ENCODE measurements at regions not wholly inside any gene's neighbourhood (a gene's known extent, or its start where the extent isn't known, plus 50 kb on each side); places are given as distances from the start of the nearest gene placed in this dataset.
A peak's percentile ranks its signal among the peaks of the same experiment; 100 is the strongest.

DNA sequence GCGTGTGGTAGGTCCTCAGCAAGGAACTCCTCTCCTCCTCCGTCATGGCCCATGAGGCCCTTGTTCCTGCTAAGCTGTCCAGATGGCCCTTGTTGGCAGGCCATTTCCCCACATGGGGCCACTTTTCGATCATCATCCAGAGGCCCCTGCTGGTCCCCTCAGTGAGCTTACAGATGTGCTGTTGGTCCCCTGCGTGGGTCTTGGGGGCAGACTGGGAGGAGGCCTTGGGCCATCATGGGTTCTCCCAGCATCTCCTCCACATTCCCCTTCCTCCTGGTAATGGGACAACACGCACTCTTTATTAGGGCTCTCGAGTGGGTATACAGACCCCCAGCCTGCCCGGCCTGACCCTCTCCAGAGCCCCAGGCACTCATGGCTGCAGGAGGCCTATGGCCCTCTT, 114.7 kb downstream of the BEGAIN start:
- Histone ChIP-seq H3K27me3 (ENCODE audit: control insufficient read depth in 1 of 2, insufficient read depth in 2 of 2, low read length in 1 of 2) (no peaks in the 10 kb centered on the region), H3K36me3 (ENCODE audit: control insufficient read depth in 1 of 2, insufficient read depth in 2 of 2, low read length in 1 of 2) (no peaks in the 10 kb centered on the region), H3K4me3 (ENCODE audit: low read length in 2 of 2) (no peak overlapping the region), H3K27ac (ENCODE audit: low read depth in 1 of 2, low read length in 2 of 2) (no peak overlapping the region), H3K9me3 (ENCODE audit: control insufficient read depth, low read length) (no peaks in the 10 kb centered on the region), H3K4me1 (ENCODE audit: control insufficient read depth in 1 of 2, insufficient read depth in 2 of 2, low read length in 2 of 2) (no peaks in the 10 kb centered on the region)
- intact Hi-C loops (cut with DNase I) = no loop called here
- ATAC-seq (ENCODE audit: low FRiP score) = no peak
- 95 to 97% methylated on average over 5 to 7 of the region's 7 CpGs for WGBS, 2 donors
- no peak for DNase-seq

DNA sequence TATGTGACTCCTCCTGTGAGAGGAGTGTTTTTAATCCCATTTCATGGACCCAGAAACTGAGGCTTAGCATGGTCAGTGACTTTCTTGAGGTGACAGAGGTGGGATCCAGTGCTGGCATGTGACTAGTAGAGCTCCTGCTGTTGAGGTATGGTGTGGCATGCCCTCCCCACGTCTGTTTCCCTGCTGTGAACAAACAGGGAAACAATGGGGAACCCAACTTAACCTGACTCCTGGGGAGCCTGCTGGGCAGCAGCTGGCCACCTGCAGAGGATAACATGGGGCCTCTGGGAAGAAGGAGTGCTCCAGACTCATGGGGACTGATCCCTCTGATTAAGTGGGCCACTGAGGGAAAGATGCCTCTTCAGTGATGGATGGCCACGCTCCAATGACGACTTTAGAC, 114.0 kb downstream of the BEGAIN start:
- H3K27me3 ChIP-seq (ENCODE audit: control insufficient read depth in 1 of 2, insufficient read depth in 2 of 2, low read length in 1 of 2) = no peaks in the 10 kb centered on the region
- H3K9me3 ChIP-seq (ENCODE audit: control insufficient read depth, low read length) = no peaks in the 10 kb centered on the region
- no peaks in the 10 kb centered on the region for H3K4me1 ChIP-seq (ENCODE audit: control insufficient read depth in 1 of 2, insufficient read depth in 2 of 2, low read length in 2 of 2)
- ATAC-seq (ENCODE audit: low FRiP score) = no peak
- H3K36me3 ChIP-seq (ENCODE audit: control insufficient read depth in 1 of 2, insufficient read depth in 2 of 2, low read length in 1 of 2) = no peaks in the 10 kb centered on the region
- 83 to 88% methylated on average over 3 of the region's 3 CpGs for WGBS, 2 donors
- no peak overlapping the region for H3K4me3 ChIP-seq (ENCODE audit: low read length in 2 of 2)
- DNase-seq = no peak
- no peak overlapping the region for H3K27ac ChIP-seq (ENCODE audit: low read depth in 1 of 2, low read length in 2 of 2)
- intact Hi-C loops (cut with DNase I) = no loop called here

DNA sequence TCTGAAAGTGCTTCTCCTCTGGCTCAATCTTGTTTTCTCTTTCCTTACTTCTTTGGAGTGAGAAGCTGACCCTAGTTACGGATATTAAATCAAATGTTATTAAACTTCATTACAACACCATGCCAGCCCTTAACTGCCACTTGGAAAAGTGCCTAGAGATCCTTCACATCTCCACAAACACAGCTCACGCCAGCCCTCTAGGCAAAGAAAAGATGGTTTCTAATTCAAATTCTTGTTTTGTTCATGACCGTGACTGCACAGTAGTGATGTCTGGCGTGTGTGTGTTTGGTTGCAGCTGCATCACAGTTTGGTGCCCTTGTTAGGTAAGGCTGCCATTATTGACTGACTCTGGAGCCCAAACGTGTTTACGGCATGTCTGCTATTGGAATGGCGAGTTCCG, 113.0 kb downstream of the BEGAIN start:
- ATAC-seq (ENCODE audit: low FRiP score) = no peak
- H3K36me3 ChIP-seq (ENCODE audit: control insufficient read depth in 1 of 2, insufficient read depth in 2 of 2, low read length in 1 of 2) = no peaks in the 10 kb centered on the region
- H3K9me3 ChIP-seq (ENCODE audit: control insufficient read depth, low read length) = no peaks in the 10 kb centered on the region
- intact Hi-C loops (cut with DNase I) = no loop called here
- no peaks in the 10 kb centered on the region for H3K27me3 ChIP-seq (ENCODE audit: control insufficient read depth in 1 of 2, insufficient read depth in 2 of 2, low read length in 1 of 2)
- H3K27ac ChIP-seq (ENCODE audit: low read depth in 1 of 2, low read length in 2 of 2) = no peak overlapping the region
- no peak for DNase-seq
- H3K4me3 ChIP-seq (ENCODE audit: low read length in 2 of 2) = no peak overlapping the region
- WGBS, 2 donors = 90 to 92% methylated on average over 8 of the region's 8 CpGs
- no peaks in the 10 kb centered on the region for H3K4me1 ChIP-seq (ENCODE audit: control insufficient read depth in 1 of 2, insufficient read depth in 2 of 2, low read length in 2 of 2)

DNA sequence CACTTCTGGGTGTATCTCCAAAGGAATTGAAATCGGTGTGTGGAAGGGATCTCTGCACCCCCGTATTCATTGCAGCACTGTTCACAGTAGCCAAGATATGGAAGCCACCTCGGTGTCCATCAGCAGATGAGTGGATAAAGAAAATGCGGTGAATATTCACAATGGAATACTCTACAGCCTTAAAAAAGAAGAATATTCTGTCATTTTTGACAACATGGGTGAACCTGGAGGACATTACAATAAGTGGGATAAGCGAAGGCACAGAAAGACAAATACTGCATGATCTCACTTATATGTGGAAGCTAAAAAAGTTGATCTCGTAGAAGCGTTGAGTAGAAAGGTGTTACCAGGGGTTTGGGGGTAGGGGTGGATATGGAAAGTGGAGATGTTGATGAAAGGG, 111.9 kb downstream of the BEGAIN start:
- 98 to 100% methylated on average over 7 of the region's 7 CpGs for WGBS, 2 donors
- Histone ChIP-seq H3K4me1 (ENCODE audit: control insufficient read depth in 1 of 2, insufficient read depth in 2 of 2, low read length in 2 of 2) (no peaks in the 10 kb centered on the region), H3K27me3 (ENCODE audit: control insufficient read depth in 1 of 2, insufficient read depth in 2 of 2, low read length in 1 of 2) (no peaks in the 10 kb centered on the region), H3K9me3 (ENCODE audit: control insufficient read depth, low read length) (no peaks in the 10 kb centered on the region), H3K36me3 (ENCODE audit: control insufficient read depth in 1 of 2, insufficient read depth in 2 of 2, low read length in 1 of 2) (no peaks in the 10 kb centered on the region), H3K4me3 (ENCODE audit: low read length in 2 of 2) (no peak overlapping the region), H3K27ac (ENCODE audit: low read depth in 1 of 2, low read length in 2 of 2) (no peak overlapping the region)
- intact Hi-C loops (cut with DNase I) = no loop called here
- no peak for ATAC-seq (ENCODE audit: low FRiP score)
- DNase-seq = no peak

DNA sequence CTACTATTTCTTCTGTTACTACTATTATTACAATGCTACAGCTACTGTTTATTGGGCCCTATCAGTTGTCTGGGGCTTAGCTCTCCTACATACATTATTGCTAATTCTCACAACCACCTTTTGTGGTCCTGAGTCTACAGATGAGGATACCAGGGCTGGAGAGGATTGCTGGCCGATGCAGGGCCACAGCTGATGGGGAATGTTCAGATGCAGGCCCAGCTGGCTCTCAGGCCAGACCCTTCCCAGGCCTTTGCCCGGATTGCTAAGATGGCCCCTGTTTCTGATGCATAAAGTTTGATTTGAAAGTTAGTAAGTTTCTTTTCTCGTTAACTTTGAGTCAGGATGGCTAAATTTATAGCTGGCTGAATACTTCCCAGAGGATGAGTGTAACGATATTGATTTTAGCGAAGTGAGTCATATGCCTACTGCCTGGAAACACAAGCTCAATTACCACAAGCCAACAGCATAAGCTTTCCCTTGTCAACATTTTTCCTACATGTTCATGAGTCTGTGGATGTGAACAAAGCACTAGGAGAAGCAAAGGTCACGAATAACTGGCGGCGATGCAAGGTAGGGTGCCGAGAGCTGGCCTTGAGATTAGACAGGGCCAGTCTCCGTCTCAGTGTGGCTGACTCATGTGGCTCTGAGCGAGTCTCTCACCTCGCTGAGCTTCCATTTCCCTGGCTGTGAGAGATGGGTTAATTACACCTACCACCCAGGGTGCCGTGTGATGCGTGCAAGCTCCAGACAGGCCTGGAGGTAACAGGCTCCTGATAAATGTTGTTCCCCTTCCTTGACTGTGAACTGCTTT, 111.0 kb downstream of the BEGAIN start:
- 92 to 93% methylated on average over 14 of the region's 14 CpGs for WGBS, 2 donors
- ATAC-seq (ENCODE audit: low FRiP score) (no peak), DNase-seq (no peak)
- no peak overlapping the region for H3K27ac ChIP-seq (ENCODE audit: low read depth in 1 of 2, low read length in 2 of 2)
- no peaks in the 10 kb centered on the region for H3K4me1 ChIP-seq (ENCODE audit: control insufficient read depth in 1 of 2, insufficient read depth in 2 of 2, low read length in 2 of 2)
- H3K36me3 ChIP-seq (ENCODE audit: control insufficient read depth in 1 of 2, insufficient read depth in 2 of 2, low read length in 1 of 2) = no peaks in the 10 kb centered on the region
- H3K4me3 ChIP-seq (ENCODE audit: low read length in 2 of 2) = no peak overlapping the region
- no peaks in the 10 kb centered on the region for H3K27me3 ChIP-seq (ENCODE audit: control insufficient read depth in 1 of 2, insufficient read depth in 2 of 2, low read length in 1 of 2)
- no peaks in the 10 kb centered on the region for H3K9me3 ChIP-seq (ENCODE audit: control insufficient read depth, low read length)
- intact Hi-C loops (cut with DNase I) = no loop called here

DNA sequence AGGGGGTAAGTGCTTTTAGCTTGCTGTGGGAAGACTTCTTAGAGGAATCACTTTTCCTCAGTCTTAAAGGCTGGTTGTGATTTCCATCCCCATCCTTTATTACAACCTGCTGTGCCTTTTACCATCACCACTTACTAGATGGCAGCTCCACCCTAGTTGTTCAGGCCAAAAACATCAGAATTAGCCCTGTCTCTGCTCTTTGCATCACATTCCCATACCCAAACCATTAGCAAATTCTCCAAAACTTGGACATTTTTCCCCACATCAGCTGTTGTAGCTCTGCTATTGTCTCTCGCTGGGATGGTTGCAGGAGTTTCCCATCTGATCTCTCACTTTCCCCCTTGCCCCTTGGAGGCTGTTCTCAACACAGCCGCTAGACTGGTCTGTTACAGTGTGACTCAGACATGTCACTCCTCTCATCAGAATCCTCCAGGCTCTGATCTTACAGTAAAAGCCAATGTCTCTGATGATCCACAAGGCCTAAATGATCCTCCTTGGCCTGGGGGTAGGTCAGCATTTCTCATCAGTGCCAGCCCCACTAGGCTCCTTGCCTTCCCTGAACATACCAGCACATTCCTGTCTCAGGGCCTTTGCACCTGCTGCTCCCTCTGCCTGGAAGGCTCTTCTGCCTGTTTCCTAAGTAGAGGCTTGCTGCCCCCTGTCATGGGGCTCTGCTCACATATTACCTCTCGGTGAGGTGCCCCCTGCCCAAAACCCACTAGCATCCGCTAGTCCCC, 102.5 kb downstream of the BEGAIN start:
- WGBS, 2 donors = 97 to 99% methylated on average over 4 of the region's 4 CpGs
- ATAC-seq (ENCODE audit: low FRiP score) (no peak), DNase-seq (no peak)
- H3K4me1 ChIP-seq (ENCODE audit: control insufficient read depth in 1 of 2, insufficient read depth in 2 of 2, low read length in 2 of 2) = no peaks in the 10 kb centered on the region
- H3K4me3 ChIP-seq (ENCODE audit: low read length in 2 of 2) = no peak overlapping the region
- no peaks in the 10 kb centered on the region for H3K27me3 ChIP-seq (ENCODE audit: control insufficient read depth in 1 of 2, insufficient read depth in 2 of 2, low read length in 1 of 2)
- H3K27ac ChIP-seq (ENCODE audit: low read depth in 1 of 2, low read length in 2 of 2) = no peak overlapping the region
- no peaks in the 10 kb centered on the region for H3K36me3 ChIP-seq (ENCODE audit: control insufficient read depth in 1 of 2, insufficient read depth in 2 of 2, low read length in 1 of 2)
- no peaks in the 10 kb centered on the region for H3K9me3 ChIP-seq (ENCODE audit: control insufficient read depth, low read length)
- intact Hi-C loops (cut with DNase I) = no loop called here

DNA sequence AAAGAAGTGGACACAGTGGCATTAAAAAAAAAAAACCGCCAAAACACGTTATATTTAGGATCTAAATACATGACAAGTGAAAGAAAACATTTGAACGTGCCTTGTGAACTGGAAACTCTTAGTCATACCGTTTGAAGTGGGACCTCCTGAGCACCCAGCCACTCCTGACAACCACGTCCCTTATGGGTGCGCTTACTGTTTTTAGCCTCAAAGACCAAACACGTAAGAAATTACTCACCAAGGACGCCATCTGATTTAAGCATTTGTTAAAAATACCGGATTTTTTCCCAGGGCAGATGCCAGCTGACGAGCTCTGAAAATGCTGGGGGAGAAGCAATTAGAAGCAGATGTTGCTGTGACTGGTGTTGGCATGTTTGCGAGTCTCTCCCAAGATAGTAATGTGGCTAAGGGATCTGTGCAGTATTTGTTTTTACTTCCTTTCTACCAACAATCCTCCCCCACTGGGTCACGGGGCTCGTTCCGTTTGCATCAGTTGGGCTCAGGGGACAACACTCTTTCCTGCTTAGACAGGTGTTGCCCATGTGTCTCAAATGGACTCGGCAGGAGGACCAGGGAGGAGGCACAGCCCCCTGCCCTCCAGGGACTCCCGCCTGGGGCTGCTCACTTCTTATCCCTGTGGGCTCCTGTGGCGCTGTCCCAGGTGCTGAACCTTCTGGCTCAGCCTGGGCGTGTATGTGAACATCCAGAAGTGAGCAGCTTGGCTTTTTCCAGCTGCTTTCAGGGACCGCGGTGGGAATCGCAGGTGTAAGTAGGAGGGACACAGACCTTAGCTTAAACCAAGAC, 101.0 kb downstream of the BEGAIN start:
- no peak overlapping the region for H3K4me3 ChIP-seq (ENCODE audit: low read length in 2 of 2)
- 19 to 27% methylated on average over 21 of the region's 21 CpGs for WGBS, 2 donors
- H3K4me1 ChIP-seq (ENCODE audit: control insufficient read depth in 1 of 2, insufficient read depth in 2 of 2, low read length in 2 of 2) = no peaks in the 10 kb centered on the region
- H3K27ac ChIP-seq (ENCODE audit: low read depth in 1 of 2, low read length in 2 of 2) = no peak overlapping the region
- DNase-seq = peak; percentile 79 to 91
- H3K36me3 ChIP-seq (ENCODE audit: control insufficient read depth in 1 of 2, insufficient read depth in 2 of 2, low read length in 1 of 2) = no peaks in the 10 kb centered on the region
- no peak for ATAC-seq (ENCODE audit: low FRiP score)
- intact Hi-C loops (cut with DNase I) = no loop called here
- no peaks in the 10 kb centered on the region for H3K27me3 ChIP-seq (ENCODE audit: control insufficient read depth in 1 of 2, insufficient read depth in 2 of 2, low read length in 1 of 2)
- H3K9me3 ChIP-seq (ENCODE audit: control insufficient read depth, low read length) = no peaks in the 10 kb centered on the region
